HEK293T (cell line): ENCODE measurements at regions not wholly inside any gene's neighbourhood (a gene's known extent, or its start where the extent isn't known, plus 50 kb on each side); places are given as distances from the start of the nearest gene placed in this dataset.

Experiments
- ARNT ChIP-seq: fragments of 450-650 bp; IDR thresholded peaks from 2 replicates; pipeline ENCODE4 v1.6.1; 2017; ENCODE audit warnings: mild to moderate bottlenecking
- BHLHE40 ChIP-seq: fragments of 450-650 bp; IDR thresholded peaks from 2 replicates; pipeline ENCODE4 v1.6.1; 2016; ENCODE audit warnings: mild to moderate bottlenecking, moderate library complexity, borderline replicate concordance
- ELF4 ChIP-seq: fragments of 450-650 bp; IDR thresholded peaks from 2 replicates; pipeline ENCODE4 v1.6.1; 2017; ENCODE audit warnings: antibody characterized with exemption
- FOXA1 ChIP-seq: fragments of 450-650 bp; IDR thresholded peaks from 2 replicates; pipeline ENCODE4 v1.6.1; 2016; ENCODE audit warnings: mild to moderate bottlenecking
- HDGF ChIP-seq: fragments of 450-650 bp; IDR thresholded peaks from 2 replicates; pipeline ENCODE4 v1.6.1; 2017; ENCODE audit warnings: antibody characterized with exemption, borderline replicate concordance
- L3MBTL2 ChIP-seq: fragments of 450-650 bp; conservative IDR thresholded peaks from 2 replicates; pipeline ENCODE4 v1.6.1; 2016; ENCODE audit warnings: mild to moderate bottlenecking
- SP1 ChIP-seq: fragments of 450-650 bp; IDR thresholded peaks from 2 replicates; pipeline ENCODE4 v1.6.1; 2017
- SUZ12 ChIP-seq: fragments of 450-650 bp; IDR thresholded peaks from 2 replicates; pipeline ENCODE4 v1.6.1; 2016; ENCODE audit warnings: mild to moderate bottlenecking
- TARDBP ChIP-seq: fragments of 450-650 bp; IDR thresholded peaks from 2 replicates; pipeline ENCODE4 v1.6.1; 2016

DNA sequence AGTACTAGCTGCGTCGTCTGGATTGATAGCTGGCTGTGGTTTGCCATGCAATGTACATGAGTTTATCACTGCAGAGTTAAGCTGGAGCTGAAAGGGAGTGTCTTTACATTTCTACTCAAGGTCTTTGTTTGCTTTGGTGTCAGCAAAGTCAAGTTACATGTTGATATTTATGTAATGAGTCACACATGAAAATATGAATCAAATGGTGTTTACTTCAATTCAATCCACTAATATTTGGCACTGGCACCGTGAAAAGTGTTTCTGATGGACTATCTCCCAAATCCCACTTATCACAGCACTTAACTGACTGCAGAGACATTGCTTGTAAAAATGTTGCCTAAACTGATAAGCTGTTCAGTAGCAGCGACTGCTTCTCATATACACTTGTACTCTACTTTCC lies 395.9 kb downstream of the TFEC start:
- TF ChIP-seq ELF4 (no peak), BHLHE40 (no peak), SUZ12 (no peak), FOXA1 (no peak), SP1 (no peak), ARNT (no peak), HDGF (no peak), L3MBTL2 (no peak), TARDBP (no peak)
